ENCODE measurements at regions not wholly inside any gene's neighbourhood (a gene's known extent, or its start where the extent isn't known, plus 50 kb on each side); places are given as distances from the start of the nearest gene placed in this dataset.

- TF ChIP-seq ZNF592 (IDR thresholded peaks at IDR 0.05): no peak
- TF ChIP-seq MEF2A (IDR thresholded peaks at IDR 0.05; ENCODE audit: insufficient read depth, low read depth, low read length): no peak
- TF ChIP-seq DPF2 (IDR thresholded peaks at IDR 0.05): no peak
- TF ChIP-seq, protein P1, sequence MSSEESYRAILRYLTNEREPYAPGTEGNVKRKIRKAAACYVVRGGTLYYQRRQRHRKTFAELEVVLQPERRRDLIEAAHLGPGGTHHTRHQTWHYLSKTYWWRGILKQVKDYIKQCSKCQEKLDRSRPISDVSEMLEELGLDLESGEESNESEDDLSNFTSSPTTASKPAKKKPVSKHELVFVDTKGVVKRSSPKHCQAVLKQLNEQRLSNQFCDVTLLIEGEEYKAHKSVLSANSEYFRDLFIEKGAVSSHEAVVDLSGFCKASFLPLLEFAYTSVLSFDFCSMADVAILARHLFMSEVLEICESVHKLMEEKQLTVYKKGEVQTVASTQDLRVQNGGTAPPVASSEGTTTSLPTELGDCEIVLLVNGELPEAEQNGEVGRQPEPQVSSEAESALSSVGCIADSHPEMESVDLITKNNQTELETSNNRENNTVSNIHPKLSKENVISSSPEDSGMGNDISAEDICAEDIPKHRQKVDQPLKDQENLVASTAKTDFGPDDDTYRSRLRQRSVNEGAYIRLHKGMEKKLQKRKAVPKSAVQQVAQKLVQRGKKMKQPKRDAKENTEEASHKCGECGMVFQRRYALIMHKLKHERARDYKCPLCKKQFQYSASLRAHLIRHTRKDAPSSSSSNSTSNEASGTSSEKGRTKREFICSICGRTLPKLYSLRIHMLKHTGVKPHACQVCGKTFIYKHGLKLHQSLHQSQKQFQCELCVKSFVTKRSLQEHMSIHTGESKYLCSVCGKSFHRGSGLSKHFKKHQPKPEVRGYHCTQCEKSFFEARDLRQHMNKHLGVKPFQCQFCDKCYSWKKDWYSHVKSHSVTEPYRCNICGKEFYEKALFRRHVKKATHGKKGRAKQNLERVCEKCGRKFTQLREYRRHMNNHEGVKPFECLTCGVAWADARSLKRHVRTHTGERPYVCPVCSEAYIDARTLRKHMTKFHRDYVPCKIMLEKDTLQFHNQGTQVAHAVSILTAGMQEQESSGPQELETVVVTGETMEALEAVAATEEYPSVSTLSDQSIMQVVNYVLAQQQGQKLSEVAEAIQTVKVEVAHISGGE (CRISPR knock-in tag; IDR thresholded peaks at IDR 0.05): no peak
- TF ChIP-seq JUND (IDR thresholded peaks at IDR 0.05; ENCODE audit: low read depth, low read length): no peak
These were observed 64.9 kb upstream of the ADCY1 start for GRCh38 chr7:45509222-45509621.

All from GM12878 (cell line).